Fibroblast of skin of back (primary cell): ENCODE measurements at regions not wholly inside any gene's neighbourhood (a gene's known extent, or its start where the extent isn't known, plus 50 kb on each side); places are given as distances from the start of the nearest gene placed in this dataset.
A peak's percentile ranks its signal among the peaks of the same experiment; 100 is the strongest.
"Not testable (repeated sequence)": the region's sequence is repeated elsewhere in the genome, so short reads cannot be mapped to it uniquely, and the experiment has no call there.

ENCODE experiments used
- DNase-seq: peaks from one replicate; pipeline ENCODE4 v3.0.0-alpha.2; 2013

DNA sequence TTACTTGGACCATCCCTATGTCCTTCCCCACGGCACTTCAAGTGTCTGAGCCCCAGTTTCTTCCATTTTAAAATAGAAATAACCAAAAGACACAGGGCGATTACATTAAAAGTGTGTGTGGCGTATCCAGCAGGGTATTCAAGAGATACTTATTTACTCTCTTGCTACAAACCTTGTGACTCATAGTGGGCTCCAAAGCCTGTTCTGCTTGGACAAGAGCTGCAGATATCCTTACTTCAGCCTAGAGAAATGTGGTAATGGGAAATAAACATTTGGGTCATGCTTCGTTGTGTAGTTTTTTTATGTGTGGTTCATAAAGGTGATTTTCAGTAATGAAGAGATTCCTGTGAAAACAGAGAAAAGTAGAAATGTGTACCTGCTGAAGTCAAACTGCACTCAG lies 288.9 kb upstream of the CDH11 start:
- DNase-seq = peak; percentile 8

DNA sequence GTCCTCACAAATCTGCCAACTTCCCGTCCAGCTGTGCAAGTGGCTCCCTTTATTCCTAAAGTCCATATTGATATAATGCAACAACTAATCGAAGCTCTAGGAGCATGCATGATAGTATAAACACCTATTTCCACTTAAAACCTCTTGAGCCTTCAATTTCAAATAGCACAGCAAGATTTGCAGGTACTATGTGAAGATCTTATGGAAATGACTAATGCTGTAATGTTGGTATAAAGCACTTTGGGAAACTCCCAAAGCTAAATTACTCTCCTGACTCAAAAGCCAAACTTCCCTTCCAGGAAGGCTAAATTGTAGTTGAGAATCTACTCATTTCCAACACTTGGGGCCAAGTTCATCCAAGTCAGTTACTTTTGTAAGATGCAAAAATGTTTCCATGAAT lies 287.6 kb upstream of the CDH11 start:
- peak; percentile 20 for DNase-seq

DNA sequence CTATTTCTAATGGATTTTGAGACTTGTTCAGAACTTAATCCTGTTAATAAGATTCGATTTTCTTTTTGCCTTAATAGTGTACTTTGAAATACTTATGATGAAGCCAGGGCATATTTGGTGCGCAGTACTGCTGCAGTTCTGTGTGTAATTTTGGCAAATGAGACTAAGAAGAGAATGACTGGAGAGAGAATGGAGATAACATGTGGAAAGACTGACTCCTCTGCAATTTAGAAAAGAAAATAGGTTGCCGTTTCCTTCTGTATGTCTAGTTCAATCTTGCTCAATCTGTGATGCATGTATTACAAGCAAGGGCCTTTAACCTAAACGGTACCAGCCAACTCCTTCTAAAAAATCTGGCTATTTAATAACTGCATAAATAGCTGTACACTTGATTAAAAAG lies 285.1 kb upstream of the CDH11 start:
- DNase-seq = no peak

DNA sequence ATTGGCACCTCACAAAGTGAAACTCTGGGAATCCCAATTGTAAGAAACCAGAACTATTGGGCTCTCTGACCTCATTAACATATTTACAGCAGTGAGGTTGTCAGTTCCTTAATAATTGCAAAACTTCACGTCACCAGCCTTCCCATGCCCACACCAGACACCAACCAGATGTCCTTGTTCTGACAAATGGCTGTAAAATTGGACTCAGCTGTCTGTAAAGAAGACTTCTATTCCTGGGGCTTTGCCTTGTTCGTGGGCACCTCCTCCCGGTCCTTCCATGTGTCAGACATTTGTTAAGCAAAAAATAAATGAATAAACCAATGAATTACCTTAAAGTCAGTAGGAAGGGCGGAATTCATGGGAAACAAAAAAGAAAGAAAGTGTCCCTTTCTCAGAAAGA lies 284.3 kb upstream of the CDH11 start:
- DNase-seq = no peak

DNA sequence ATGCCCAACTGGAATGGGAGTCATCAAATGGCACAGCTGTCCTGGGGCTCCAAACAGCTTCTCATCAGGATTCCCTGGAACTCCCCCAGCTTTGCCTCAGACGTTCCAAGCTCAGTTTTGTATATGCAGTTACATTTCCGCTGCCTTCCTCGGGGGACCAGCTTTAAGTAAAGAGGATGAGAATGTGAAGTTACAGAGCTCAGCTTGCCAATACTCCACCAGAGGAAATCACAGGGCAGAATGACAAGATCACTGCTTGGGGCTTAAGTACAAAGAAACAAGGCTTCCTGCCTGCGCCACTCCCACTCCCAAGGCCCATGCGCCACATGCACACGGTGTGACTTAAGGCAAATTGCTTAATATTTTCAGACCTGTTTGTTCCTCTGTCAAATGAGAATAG lies 272.4 kb upstream of the CDH11 start:
- DNase-seq = peak; percentile 18

DNA sequence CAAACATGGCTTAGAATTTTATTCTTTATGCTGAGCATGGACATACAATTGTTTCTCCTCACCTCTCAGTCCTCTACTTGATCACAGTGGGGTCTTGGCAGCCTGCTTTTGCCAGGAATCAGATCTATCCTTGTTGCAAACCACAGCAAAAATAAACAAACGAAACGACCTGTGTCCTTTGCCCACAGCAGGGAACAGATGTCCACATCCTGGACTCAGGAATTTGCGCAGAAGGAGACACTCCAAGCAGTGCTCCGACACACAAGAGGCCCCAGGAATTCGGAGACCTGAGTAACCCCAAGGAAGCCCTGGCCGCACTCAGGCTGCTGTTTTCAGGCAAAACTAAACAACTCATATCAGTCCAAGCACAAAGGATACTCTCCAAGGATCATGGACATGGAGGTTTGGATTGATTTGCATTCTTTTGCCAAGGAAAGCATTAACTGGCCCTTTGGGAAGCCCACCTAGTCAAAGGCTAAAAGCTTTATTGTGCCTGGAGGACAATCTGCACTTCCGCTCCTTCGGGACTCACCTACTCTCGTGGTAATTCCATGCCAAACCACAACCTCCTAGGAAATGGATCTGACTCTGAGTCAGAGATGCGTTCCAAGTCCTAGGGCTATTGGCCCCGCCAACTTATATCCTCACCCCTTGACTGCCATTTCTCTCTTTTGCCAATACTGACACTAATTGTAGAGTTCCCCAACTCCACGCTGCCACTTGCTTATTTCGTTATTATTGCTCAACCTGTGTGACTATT lies 271.1 kb upstream of the CDH11 start:
- DNase-seq = peak; percentile 10

DNA sequence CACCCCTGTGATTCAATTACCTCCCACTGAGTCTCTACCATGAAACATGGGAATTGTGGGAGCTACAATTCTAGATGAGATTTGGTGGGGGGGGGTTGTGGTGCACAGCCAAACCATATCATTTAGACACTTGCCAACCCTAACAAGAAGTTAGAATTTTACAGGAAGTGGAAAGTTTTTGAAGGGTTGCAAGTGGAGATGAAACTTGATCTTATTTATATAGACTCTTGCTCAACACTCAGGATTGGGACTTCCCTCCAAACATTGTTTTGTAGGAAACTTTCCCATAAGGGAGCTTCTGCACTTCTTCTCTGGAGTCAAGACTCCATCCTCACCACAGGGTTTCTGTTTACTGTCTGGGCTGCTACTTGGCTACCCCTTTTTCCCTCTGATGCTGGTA lies 266.7 kb upstream of the CDH11 start:
- DNase-seq = peak; percentile 82

DNA sequence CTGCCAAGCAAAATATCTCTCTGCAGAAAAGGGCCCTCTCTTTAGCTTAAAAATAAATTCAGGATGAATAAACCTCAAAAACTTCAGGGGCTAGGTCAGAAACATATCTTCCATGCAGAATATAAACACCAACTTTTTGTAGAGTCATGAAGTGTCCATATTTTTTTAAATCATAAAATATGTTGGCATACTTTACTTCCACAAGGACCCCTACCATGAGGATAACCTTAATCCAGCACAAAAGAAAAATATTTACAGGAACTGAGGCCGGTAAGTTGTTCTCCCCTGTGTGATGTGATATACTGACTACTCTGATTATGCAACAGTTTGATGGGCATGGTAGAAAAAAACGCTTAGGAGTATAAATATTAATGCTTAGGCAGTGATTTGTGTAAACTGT lies 264.8 kb upstream of the CDH11 start:
- peak; percentile 54 for DNase-seq

DNA sequence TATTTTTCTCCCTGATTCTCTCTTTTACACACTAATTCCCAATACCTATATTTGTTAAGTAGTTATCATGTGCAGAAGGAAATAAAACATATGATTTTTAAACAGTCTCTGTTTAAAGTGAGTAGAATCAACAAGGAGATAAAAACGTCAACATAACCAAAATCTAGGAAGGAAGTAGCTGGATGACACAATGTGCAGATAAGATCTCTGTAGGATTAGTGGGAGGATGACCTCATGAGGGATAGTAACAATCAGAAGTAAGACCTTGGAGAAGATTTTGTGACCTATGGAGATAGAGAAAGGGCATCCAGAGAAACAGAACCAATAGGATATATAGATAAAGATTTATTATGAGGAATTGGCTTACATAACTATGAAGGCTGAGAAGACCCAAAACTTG lies 262.6 kb upstream of the CDH11 start:
- peak; percentile 17 for DNase-seq

DNA sequence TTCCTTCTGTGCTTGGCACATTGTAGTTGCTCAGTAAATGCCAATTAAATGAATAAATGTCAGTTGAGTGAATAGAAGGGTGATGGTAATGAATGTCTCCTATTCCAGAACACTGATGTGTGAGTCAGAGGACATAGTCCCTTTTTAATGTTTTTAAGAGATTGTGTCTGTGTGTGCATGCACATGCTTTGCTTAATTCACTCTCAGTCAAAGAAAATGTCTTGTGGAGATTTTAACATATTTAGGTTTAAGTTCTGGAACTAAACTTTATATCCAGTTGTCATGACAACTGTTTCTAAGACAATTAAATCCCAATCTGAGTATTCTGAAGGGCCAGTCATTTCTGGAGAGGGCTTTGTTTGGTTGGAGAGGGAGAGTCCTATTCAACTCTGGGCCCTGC lies 255.3 kb upstream of the CDH11 start:
- peak; percentile 72 for DNase-seq

DNA sequence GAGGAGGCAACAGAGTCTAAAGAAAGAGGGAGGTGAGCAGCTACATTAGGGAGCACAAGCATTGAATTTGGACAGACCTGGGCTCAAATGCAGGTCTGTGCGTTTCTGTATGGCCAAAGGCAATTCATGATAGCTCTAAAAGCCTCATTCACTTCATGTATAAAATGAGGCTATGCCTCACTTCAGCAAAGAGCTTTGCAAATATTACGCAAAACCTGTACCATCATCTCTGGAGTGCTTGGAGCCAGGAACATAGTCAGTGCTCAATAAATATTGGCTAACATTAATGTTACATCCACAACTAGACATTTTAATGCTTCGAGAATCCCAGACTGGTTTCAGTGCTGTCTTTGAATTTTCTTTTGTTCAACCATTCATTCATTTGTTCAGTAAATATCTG lies 254.7 kb upstream of the CDH11 start:
- no peak for DNase-seq

DNA sequence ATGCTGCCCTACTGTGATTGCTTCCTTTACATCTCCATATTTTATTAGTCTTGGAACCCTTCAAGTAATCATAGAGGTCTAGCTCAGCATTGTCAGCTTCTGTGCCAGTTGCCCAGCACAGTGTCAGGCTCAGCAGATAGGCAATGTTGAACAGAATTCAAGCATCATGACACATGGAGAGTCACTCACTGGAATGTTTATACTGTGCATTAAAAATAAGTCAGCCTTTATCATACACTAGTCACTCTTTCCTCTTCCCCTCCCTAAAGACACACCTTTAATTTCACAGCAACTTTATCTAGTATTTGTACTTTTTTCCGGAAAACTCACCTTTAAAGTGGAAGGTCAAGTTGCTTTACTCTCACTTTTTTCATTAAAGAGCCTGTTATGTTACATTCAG lies 253.8 kb upstream of the CDH11 start:
- peak; percentile 81 for DNase-seq

DNA sequence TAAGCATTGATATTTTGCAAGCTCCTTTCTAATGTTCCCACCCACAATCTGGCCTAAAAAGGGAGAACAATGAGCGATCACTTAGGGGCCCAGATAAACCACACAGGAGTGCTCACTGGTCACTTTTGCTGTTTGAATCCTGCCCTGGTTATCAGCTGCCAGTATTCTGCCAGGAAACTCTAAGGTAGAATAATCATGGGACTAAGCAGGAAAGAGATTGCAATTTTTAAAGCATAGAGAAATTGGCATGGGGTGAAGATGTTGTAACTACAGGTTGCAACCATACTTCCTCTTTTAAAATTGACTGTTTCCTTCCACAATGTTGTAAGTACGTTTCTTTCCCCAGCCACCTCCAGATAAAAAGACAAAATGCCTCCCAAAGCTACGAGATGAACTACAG lies 251.2 kb upstream of the CDH11 start:
- no peak for DNase-seq

DNA sequence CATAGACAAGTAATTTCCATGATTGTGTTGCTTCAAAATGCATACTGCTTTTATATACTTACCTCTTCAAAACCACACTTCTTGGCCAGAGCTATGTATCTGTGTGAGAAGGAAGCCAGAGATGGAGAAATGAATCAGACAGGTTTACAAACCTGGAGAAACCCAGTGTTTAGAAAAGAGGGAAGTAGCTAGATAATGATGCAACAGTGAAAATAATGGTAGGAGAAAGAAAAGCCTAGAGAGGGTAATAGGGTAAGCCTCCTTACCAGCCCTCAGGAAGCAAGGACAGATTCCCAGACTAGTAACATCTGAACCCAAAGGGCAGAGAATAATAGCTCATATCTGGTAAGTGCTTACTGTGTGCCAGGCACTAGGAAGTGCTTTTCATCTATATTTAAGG lies 250.3 kb upstream of the CDH11 start:
- DNase-seq = no peak

DNA sequence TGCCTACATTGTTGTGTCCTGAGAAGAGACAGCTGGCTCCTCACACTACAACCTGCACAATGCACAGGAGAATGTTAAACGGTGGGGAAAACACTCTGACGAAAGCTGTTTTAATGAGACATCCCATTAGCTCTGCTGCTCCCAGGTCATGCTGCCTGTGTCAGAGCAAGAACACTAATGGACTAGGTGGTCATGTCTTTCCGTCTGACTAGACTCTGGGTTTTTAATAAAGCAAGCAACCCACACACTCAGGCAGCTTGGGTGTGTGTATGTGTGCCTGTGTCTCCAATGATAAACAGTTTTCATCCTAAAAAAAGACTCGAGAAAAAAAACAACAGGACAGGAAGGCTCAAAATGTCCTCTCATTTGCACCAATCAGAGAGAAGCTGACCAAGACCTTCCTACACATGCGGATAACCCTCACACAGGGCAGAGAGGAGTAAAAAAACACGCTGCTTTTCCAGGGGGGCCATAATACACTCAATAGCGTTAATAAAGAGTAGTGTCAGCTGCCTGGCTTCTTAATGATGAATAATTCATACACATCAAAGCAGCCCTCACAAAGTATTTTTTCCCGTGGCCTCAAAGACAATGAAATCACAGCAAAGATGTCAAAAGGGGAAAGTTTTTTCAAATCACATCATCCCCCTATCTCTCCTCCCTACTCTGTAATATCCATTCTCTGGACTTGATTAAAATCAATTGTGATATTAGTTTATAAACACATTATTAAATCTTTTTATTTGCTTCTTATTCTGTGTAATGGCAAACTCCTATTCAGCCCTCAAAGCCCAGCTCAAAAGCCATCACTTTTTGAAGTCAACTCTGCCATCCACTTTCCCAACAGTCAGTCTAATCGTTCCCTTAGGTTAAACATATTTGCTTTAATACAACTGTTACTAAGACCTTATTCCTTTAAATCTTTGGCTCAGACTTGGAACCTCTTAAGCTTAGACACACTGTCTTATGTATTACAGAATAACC lies 244.2 kb upstream of the CDH11 start:
- DNase-seq = no peak

DNA sequence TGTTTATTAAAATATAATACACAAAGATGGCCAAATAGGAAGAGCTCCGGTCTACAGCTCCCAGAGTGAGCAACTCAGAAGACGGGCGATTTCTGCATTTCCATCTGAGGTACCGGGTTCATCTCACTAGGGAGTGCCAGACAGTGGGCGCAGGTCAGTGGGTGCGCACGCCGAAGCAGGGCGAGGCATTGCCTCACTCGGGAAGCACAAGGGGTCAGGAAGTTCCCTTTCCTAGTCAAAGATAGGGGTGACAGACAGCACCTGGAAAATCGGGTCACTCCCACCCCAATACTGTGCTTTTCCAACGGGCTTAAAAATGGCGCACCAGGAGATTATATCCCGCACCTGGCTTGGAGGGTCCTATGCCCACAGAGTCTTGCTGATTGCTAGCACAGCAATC lies 234.9 kb upstream of the CDH11 start:
- DNase-seq = not testable (repeated sequence)

DNA sequence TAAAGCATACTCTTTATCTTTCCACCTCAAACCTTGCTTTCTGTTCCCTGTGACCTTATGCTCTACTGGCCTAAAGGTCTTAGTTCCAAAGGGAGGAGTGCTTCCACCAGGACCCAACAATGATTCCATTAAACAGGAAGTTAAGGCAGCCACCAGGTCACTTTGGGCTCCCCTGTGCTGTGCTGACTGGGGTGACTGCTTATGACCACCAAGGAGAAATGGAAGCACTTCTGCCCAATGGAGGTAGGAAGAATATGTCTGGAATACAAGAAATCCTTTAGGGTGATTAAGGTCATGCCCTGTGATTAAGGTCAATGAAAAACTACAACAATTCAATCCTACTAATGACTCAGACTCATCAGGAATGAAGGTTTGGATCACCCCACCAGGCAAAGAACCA lies 233.8 kb upstream of the CDH11 start:
- no peak for DNase-seq

DNA sequence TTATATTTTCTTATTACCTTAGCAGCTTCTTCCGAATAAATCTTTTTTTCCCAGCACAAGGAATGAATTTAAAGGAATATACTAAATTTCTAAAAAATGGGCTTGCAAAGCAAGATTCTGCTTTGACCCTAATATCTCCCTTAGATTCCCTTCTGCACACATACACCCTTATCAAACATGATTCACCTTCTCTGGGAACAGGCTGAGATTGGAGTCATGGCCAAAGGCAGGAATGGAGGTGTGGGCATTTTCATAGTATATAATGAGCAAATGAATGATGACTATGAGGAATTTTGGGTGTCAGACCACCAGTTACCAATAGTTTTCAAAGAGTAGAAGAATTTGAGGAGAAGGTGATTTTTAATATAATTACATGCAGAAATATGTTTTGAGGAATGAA lies 231.3 kb upstream of the CDH11 start:
- DNase-seq = no peak

DNA sequence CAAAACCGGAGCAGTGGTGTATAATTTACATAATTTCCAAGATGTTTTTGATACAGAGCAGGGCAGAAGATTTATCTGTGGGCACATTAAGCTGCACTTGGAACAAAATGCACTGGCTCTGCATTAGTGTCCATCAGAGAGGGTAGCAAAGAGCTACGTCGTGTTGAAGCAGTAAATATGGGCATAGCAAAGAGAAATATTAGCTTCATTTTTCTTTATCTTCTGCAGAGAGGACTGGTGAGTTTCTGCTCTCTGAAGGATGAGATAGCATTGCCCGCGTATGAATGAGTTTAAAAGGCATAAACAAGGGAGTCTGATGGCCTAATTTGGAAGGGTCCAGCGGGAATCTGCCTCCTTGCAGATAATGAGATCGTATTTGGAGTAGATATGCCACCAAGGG lies 227.8 kb upstream of the CDH11 start:
- DNase-seq = no peak

DNA sequence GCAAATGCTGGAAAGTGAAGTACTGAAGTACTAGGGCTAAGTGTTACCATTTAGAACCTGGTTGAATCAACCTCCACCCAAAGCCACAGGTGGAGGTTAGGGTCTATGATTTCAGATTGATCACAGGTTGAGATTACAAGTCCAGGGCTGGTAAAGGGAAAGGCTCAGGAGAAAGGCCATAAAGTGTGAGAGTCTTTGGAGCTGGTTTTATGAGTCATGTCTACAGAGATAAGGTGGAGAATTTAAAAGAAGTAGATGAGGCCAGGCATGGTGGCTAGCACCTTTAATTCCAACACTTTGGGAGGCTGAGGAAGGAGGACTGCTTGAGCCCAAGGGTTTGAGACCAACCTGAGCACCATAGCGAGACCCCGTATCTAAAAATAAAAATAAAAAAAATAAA lies 221.7 kb upstream of the CDH11 start:
- no peak for DNase-seq

DNA sequence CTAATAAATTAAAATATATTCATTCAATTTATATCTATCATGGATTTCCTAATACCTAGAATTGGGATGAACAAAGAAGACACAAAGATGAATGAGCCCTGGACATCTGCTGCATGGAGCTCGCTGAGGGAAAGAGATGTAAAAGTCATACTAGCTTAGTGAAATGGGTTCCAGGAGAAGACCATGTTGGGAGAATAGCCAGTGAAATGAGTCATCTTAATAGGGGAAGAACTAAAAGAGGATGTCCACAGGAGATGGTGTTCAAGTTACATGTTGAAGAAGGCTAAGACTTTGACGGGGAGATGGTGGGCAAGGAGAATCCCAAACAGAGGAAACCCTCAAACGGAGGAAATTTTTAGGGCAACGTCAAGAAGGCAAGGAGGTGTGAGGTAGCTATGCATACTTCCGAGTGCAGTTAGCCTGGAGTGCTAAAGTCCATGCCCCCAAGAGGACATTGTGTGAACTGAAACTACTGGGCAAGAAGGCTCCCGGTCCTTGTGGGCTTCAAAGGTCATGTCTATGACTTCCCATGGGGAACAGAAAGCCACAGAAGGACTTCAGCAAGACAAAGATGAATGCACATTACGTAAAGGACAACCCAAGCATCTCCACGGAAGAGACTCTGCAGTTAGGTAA lies 220.5 kb upstream of the CDH11 start:
- DNase-seq = peak; percentile 48

DNA sequence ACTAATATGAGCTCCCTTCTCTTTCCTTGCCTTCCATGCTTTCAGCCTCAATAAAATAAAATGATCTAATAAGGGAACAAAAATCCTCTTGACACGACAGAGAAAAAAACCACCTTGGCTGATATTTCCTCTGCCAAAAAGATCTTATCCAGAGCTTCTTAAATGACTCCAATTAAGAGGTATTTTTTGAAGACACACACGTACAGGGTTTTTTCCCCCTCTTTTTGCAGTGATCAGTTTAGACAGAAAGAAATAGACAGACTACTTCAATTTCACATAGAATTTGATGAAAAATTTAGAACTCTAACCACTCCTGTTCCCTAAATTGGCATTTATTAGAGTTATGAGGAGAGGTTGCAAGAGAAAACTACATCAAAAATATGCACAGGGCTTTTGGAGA lies 217.2 kb upstream of the CDH11 start:
- no peak for DNase-seq

DNA sequence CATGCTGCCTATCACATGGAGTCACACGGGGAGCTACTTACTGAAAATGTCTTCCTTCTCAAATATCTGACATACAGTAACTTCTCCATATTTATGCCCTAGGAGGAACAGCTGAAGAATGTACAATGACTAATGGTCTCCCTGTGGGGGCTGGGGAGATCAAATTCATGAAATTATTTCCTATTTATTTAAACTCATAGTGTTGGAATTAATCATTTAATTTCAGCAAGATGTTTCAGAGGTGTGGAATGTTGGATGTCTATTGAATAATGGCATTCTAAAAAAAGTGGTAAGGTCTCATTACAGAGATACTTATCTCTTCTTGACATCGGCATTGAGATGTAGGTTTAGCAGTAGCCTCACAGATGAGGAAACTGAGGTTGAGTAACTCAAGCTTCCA lies 214.3 kb upstream of the CDH11 start:
- peak; percentile 99 for DNase-seq
